Progenitor cell of endocrine pancreas (in vitro differentiated cells): ENCODE measurements at regions not wholly inside any gene's neighbourhood (a gene's known extent, or its start where the extent isn't known, plus 50 kb on each side); places are given as distances from the start of the nearest gene placed in this dataset.

ENCODE experiments used
- DNase-seq: peaks from one replicate; pipeline ENCODE4 v3.0.0; 2021; ENCODE audit warnings: low spot score; ENCODE audit not compliant: unreplicated experiment
- H3K27ac Mint-ChIP-seq: 2 replicates; pipeline ENCODE4 v1.8.0; 2021; ENCODE audit warnings: mild to moderate bottlenecking, moderate library complexity, mixed read lengths
- H3K27me3 Mint-ChIP-seq: 2 replicates; pipeline ENCODE4 v1.8.0; 2021; ENCODE audit warnings: mixed read lengths
- H3K36me3 Mint-ChIP-seq: 2 replicates; pipeline ENCODE4 v1.8.0; 2022; ENCODE audit warnings: mixed read lengths; ENCODE audit not compliant: insufficient read depth
- H3K4me1 Mint-ChIP-seq: 2 replicates; pipeline ENCODE4 v1.8.0; 2021; ENCODE audit warnings: low read depth, mixed read lengths
- H3K4me3 Mint-ChIP-seq: 2 replicates; pipeline ENCODE4 v1.8.0; 2021; ENCODE audit warnings: low read depth, mild to moderate bottlenecking, moderate library complexity, mixed read lengths
- H3K9me3 Mint-ChIP-seq: 2 replicates; pipeline ENCODE4 v1.8.0; 2021; ENCODE audit warnings: low read depth, mixed read lengths
- TF ChIP-seq, protein P1 (sequence below): fragments of 200-600 bp; sonication (generic); IDR thresholded peaks from one replicate; pipeline ENCODE4 v1.5.0; 2021; ENCODE audit warnings: antibody characterized with exemption, mild to moderate bottlenecking; ENCODE audit not compliant: unreplicated experiment

- H3K36me3 Mint-ChIP-seq = no peaks in the 10 kb centered on the region
- no peak for DNase-seq
- H3K27me3 Mint-ChIP-seq = peaks cover 5% of the 10 kb centered on the region
- no peaks in the 10 kb centered on the region for H3K9me3 Mint-ChIP-seq
- TF ChIP-seq, protein P1, sequence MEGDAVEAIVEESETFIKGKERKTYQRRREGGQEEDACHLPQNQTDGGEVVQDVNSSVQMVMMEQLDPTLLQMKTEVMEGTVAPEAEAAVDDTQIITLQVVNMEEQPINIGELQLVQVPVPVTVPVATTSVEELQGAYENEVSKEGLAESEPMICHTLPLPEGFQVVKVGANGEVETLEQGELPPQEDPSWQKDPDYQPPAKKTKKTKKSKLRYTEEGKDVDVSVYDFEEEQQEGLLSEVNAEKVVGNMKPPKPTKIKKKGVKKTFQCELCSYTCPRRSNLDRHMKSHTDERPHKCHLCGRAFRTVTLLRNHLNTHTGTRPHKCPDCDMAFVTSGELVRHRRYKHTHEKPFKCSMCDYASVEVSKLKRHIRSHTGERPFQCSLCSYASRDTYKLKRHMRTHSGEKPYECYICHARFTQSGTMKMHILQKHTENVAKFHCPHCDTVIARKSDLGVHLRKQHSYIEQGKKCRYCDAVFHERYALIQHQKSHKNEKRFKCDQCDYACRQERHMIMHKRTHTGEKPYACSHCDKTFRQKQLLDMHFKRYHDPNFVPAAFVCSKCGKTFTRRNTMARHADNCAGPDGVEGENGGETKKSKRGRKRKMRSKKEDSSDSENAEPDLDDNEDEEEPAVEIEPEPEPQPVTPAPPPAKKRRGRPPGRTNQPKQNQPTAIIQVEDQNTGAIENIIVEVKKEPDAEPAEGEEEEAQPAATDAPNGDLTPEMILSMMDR = no peak
- H3K4me1 Mint-ChIP-seq = no peaks in the 10 kb centered on the region
- no peak overlapping the region for H3K4me3 Mint-ChIP-seq
- no peak overlapping the region for H3K27ac Mint-ChIP-seq
Observed at GRCh38 chr7:108719631-108720030, 150.0 kb downstream of the DNAJB9 start.

DNA sequence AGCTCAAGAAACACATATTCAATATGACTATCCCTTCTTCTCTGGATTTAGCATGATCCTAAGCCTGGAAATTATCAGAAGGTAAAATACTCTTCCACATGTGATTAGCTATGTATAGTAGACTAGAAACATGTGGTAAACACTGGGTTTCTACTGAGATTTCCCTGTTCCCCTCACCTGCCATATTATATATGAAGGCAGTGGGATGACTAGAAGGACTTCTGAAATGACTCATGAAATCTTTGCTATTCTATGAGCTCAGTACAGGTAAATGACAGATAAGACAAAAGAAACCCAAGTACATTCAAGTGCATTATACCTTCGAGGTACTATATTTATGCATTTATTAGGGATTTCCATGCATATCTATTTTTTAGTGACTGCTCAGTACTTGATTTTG is 152.9 kb downstream of the DNAJB9 start:
- Mint-ChIP-seq H3K4me1 (no peaks in the 10 kb centered on the region), H3K9me3 (no peaks in the 10 kb centered on the region)

GRCh38 chr7:108723381-108723814 is 153.7 kb downstream of the DNAJB9 start:
- DNase-seq = no peak
- no peaks in the 10 kb centered on the region for H3K4me1 Mint-ChIP-seq
- no peaks in the 10 kb centered on the region for H3K36me3 Mint-ChIP-seq
- peaks cover 14% of the 10 kb centered on the region for H3K27me3 Mint-ChIP-seq
- H3K9me3 Mint-ChIP-seq = no peaks in the 10 kb centered on the region
- H3K4me3 Mint-ChIP-seq = no peak overlapping the region
- H3K27ac Mint-ChIP-seq = no peak overlapping the region
- TF ChIP-seq, protein P1 = no peak

More for the DNA sequence above, 152.9 kb downstream of the DNAJB9 start:
- Mint-ChIP-seq H3K27ac (no peak overlapping the region), H3K27me3 (peaks cover 16% of the 10 kb centered on the region), H3K4me3 (no peak overlapping the region), H3K36me3 (no peaks in the 10 kb centered on the region)
- TF ChIP-seq, protein P1 = no peak
- DNase-seq = no peak

GRCh38 chr7:108724251-108725100 is 154.8 kb downstream of the DNAJB9 start:
- Mint-ChIP-seq H3K27ac (no peak overlapping the region), H3K27me3 (peaks cover 13% of the 10 kb centered on the region), H3K36me3 (no peaks in the 10 kb centered on the region), H3K4me1 (no peaks in the 10 kb centered on the region), H3K9me3 (no peaks in the 10 kb centered on the region), H3K4me3 (no peak overlapping the region)
- TF ChIP-seq, protein P1 = no peak
- no peak for DNase-seq

- Mint-ChIP-seq H3K36me3 (no peaks in the 10 kb centered on the region), H3K27me3 (no peaks in the 10 kb centered on the region), H3K27ac (no peak overlapping the region), H3K4me3 (no peak overlapping the region), H3K4me1 (no peaks in the 10 kb centered on the region), H3K9me3 (peaks cover 1% of the 10 kb centered on the region)
- TF ChIP-seq, protein P1 = no peak
- DNase-seq = no peak
Observed at GRCh38 chr7:108735814-108736213, 166.1 kb downstream of the DNAJB9 start.
